ENCODE measurements at regions not wholly inside any gene's neighbourhood (a gene's known extent, or its start where the extent isn't known, plus 50 kb on each side); places are given as distances from the start of the nearest gene placed in this dataset.

DNA sequence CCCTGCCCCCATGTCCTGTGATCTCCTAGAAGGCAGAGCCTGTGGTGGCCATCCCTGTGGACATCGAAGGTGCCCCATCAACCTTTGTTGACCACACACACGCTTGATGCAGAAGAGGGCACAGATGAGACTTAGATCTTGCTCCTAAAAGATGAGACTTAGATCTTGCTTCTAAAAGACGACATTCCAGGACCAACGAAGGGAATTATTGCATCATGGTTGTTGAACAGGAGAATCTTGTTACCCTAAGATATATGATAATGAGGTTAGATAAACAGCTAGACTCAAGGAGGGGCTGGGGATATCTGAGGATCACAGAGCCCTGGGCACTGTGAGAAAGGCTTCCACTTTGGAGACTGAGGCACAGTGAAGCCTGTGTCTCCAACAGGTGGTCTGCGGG, 91.1 kb upstream of the WSCD2 start:
- Histone ChIP-seq H3K27me3 (no peaks in the 10 kb centered on the region), H3K27ac (no peak overlapping the region), H3K4me3 (no peak overlapping the region), H3K9me3 (no peaks in the 10 kb centered on the region), H3K4me1 (no peaks in the 10 kb centered on the region), H3K36me3 (no peaks in the 10 kb centered on the region)
- no peak for DNase-seq
- TF ChIP-seq, protein P1, sequence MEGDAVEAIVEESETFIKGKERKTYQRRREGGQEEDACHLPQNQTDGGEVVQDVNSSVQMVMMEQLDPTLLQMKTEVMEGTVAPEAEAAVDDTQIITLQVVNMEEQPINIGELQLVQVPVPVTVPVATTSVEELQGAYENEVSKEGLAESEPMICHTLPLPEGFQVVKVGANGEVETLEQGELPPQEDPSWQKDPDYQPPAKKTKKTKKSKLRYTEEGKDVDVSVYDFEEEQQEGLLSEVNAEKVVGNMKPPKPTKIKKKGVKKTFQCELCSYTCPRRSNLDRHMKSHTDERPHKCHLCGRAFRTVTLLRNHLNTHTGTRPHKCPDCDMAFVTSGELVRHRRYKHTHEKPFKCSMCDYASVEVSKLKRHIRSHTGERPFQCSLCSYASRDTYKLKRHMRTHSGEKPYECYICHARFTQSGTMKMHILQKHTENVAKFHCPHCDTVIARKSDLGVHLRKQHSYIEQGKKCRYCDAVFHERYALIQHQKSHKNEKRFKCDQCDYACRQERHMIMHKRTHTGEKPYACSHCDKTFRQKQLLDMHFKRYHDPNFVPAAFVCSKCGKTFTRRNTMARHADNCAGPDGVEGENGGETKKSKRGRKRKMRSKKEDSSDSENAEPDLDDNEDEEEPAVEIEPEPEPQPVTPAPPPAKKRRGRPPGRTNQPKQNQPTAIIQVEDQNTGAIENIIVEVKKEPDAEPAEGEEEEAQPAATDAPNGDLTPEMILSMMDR (IDR thresholded peaks at IDR 0.05), result no peak
- no peak for TF ChIP-seq POLR2A (IDR thresholded peaks at IDR 0.05)

DNA sequence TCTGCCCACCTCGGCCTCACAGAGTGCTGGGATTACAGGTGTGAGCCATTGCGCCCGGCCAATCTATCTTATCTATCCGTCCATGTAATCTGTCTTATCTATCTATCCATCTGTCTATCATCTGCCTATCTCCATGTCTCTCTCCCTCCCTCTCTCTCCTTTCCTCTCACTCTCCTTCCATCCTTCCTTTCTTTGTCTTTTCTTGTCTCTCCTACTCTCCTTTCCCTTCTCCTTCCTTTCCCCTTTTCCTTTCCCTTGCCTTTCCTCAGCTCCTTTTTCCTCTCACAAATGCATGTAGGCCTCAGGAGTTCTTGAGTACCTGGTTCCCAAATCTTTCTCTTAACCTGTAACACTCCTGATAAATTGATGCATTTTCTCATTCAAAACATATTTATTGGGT, 89.3 kb upstream of the WSCD2 start:
- H3K4me1 ChIP-seq, result no peaks in the 10 kb centered on the region
- no peak for DNase-seq
- H3K4me3 ChIP-seq, result no peak overlapping the region
- no peaks in the 10 kb centered on the region for H3K9me3 ChIP-seq
- no peak overlapping the region for H3K27ac ChIP-seq
- no peaks in the 10 kb centered on the region for H3K36me3 ChIP-seq
- no peak for TF ChIP-seq POLR2A (IDR thresholded peaks at IDR 0.05)
- TF ChIP-seq, protein P1 (IDR thresholded peaks at IDR 0.05), result no peak
- no peaks in the 10 kb centered on the region for H3K27me3 ChIP-seq

DNA sequence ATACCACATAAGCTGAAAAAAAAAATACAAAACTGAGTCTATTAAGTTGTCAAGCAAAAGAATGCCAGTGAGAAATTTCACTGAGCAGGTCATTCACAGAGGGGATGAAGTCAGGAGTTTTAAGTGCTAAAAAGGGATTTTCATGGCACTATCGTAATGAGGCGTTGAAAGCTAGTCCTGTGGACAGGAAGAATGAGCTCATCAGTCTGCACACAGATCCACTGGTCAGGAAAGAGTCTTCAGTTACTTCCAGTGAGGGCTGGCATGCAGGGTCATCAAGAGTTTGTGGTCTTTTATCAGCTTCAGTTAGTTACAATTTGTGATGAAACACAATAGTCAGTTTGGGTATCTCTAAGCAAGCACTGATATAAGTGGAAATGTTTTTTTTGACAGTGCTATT, 88.1 kb upstream of the WSCD2 start:
- H3K27me3 ChIP-seq, result no peaks in the 10 kb centered on the region
- no peak for DNase-seq
- no peak overlapping the region for H3K4me3 ChIP-seq
- TF ChIP-seq, protein P1 (IDR thresholded peaks at IDR 0.05), result no peak
- no peak for TF ChIP-seq POLR2A (IDR thresholded peaks at IDR 0.05)
- no peaks in the 10 kb centered on the region for H3K9me3 ChIP-seq
- no peaks in the 10 kb centered on the region for H3K4me1 ChIP-seq
- no peaks in the 10 kb centered on the region for H3K36me3 ChIP-seq
- H3K27ac ChIP-seq, result no peak overlapping the region

DNA sequence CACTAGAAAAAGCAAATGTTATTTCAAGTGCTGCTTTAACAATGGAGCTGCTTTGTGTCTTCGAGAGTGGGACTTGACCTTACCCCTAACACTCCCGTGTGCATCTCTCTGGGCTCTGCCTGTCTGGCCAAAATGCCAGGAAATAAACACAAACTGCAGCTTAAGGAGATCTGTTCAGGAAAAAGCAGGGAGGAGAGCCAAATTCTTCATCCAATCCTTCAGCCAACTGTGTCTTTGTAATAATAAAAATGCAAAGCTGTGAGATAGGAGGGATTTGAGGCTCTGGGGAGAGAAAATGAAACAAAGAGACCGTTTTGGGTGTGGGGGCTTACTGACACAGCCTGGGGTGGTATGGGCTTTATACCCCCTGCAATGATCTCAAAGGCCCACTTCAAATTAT, 85.8 kb upstream of the WSCD2 start:
- Histone ChIP-seq H3K4me3 (no peak overlapping the region), H3K27me3 (no peaks in the 10 kb centered on the region), H3K36me3 (no peaks in the 10 kb centered on the region), H3K4me1 (no peaks in the 10 kb centered on the region), H3K9me3 (no peaks in the 10 kb centered on the region), H3K27ac (no peak overlapping the region)
- TF ChIP-seq, protein P1 (IDR thresholded peaks at IDR 0.05), result no peak
- TF ChIP-seq POLR2A (IDR thresholded peaks at IDR 0.05), result no peak
- DNase-seq, result no peak

DNA sequence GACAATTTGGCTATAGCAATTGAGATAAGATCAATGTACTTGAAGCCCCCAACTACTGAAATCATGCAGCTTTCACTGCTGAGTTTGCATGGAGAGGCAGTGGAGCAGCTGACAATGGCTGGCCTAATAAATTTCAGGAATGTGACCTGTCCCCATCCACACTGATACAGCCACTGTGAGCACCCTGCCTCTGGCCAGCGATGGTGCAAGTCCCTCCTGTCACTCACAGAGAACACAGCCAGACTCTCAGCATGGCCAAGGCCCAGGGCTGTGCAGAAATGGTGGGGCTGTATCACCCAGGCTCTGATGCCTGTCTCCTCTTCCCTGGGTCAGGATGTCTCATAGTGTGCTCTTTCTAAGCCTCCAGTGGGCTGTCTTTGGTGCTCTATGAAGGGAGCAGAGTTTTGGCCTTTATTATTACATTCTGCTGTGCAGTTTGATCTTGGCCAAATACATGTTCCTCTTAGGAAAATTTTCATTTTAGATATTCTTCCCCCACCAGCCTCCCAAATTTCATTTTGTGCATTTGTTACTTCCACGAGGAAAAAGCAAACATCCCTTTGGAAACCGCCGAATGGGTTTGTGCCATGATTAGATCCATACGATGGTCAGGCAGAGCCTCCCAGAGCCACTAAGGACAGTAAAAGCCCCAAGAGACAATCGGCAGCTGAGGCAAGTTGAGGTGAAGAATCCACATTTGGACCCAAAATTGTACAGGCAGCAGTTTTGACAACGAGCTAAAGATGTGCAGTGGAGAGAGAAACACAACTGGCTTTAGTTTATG, 85.1 kb upstream of the WSCD2 start:
- H3K27me3 ChIP-seq, result no peaks in the 10 kb centered on the region
- H3K36me3 ChIP-seq, result no peaks in the 10 kb centered on the region
- TF ChIP-seq, protein P1 (IDR thresholded peaks at IDR 0.05), result no peak
- no peak for TF ChIP-seq POLR2A (IDR thresholded peaks at IDR 0.05)
- no peak overlapping the region for H3K27ac ChIP-seq
- H3K9me3 ChIP-seq, result no peaks in the 10 kb centered on the region
- no peak overlapping the region for H3K4me3 ChIP-seq
- DNase-seq, result no peak
- no peaks in the 10 kb centered on the region for H3K4me1 ChIP-seq

All from Peyer's patch (tissue), 4 donors.